ENCODE measurements at regions not wholly inside any gene's neighbourhood (a gene's known extent, or its start where the extent isn't known, plus 50 kb on each side); places are given as distances from the start of the nearest gene placed in this dataset.

DNA sequence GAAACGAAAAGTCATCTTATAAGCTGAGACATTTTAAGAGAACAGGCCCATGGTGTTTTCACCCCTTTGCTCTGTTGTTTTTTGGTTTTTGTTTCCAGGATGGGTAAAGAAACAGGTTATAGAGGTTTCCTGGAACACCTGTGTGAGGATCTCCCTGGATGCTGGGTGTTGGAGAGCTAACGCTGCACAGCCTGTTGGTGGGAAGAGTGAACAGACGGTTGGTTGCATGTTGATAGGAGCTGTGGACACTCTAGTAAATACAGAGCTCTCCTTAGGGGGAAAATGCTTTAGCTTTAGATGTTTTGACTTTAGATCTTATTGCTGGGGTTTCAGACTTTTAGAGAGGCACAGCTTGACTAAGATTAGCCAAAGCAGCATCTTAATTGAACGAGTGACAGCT lies 235.2 kb downstream of the SOX4 start:
- TF ChIP-seq, protein P1, sequence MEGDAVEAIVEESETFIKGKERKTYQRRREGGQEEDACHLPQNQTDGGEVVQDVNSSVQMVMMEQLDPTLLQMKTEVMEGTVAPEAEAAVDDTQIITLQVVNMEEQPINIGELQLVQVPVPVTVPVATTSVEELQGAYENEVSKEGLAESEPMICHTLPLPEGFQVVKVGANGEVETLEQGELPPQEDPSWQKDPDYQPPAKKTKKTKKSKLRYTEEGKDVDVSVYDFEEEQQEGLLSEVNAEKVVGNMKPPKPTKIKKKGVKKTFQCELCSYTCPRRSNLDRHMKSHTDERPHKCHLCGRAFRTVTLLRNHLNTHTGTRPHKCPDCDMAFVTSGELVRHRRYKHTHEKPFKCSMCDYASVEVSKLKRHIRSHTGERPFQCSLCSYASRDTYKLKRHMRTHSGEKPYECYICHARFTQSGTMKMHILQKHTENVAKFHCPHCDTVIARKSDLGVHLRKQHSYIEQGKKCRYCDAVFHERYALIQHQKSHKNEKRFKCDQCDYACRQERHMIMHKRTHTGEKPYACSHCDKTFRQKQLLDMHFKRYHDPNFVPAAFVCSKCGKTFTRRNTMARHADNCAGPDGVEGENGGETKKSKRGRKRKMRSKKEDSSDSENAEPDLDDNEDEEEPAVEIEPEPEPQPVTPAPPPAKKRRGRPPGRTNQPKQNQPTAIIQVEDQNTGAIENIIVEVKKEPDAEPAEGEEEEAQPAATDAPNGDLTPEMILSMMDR (conservative IDR thresholded peaks at IDR 0.05; ENCODE audit: low read length): no peak
- TF ChIP-seq EZH2phosphoT487 (IDR thresholded peaks at IDR 0.05; ENCODE audit: borderline replicate concordance, low read depth, low read length): no peak
